Breast epithelium (tissue), 4 donors: ENCODE measurements at regions not wholly inside any gene's neighbourhood (a gene's known extent, or its start where the extent isn't known, plus 50 kb on each side); places are given as distances from the start of the nearest gene placed in this dataset.

Experiments
- DNase-seq, 2 donors: peaks; one replicate each; pipeline ENCODE4 v3.0.0-alpha.2; 2019; ENCODE audit warnings: low spot score in 2 of 2
- H3K27ac ChIP-seq, 2 donors: fragments of 200-600 bp; sonication (generic) in 1 of 2; one replicate each; pipeline ENCODE4 v1.5.1; 2016 to 2019; ENCODE audit warnings: mild to moderate bottlenecking in 1 of 2
- H3K27me3 ChIP-seq, 2 donors: fragments of 200-600 bp; sonication (generic) in 1 of 2; one replicate each; pipeline versions ENCODE4 v1.5.1 to v1.6.0; 2017 to 2019; ENCODE audit warnings: control low read depth in 1 of 2, mild to moderate bottlenecking in 1 of 2
- H3K36me3 ChIP-seq: fragments of 200-600 bp; one replicate; pipeline ENCODE4 v1.5.1; 2019
- H3K4me1 ChIP-seq, 2 donors: fragments of 200-600 bp; sonication (generic); one replicate each; pipeline ENCODE4 v1.5.1; 2016 to 2019; ENCODE audit warnings: control low read depth in 1 of 2
- H3K4me3 ChIP-seq, 3 donors: fragments of 200-600 bp; sonication (generic); 1 replicate in 2 of 3; 2 replicates in 1 of 3; pipeline ENCODE4 v1.5.1; 2016 to 2019; ENCODE audit warnings: mild to moderate bottlenecking in 3 of 3, moderate library complexity in 2 of 3
- H3K9me3 ChIP-seq, 2 donors: fragments of 200-600 bp; sonication (generic) in 1 of 2; one replicate each; pipeline ENCODE4 v1.5.1; 2016 to 2019; ENCODE audit warnings: control low read depth in 1 of 2
- POLR2A ChIP-seq: fragments of 450-650 bp; IDR thresholded peaks from one replicate; pipeline ENCODE4 v1.6.1; 2016; ENCODE audit warnings: antibody characterized with exemption, mild to moderate bottlenecking, moderate library complexity
- POLR2AphosphoS5 ChIP-seq, 3 donors: sonication (generic); formaldehyde crosslinking; IDR thresholded peaks; one replicate each; pipeline ENCODE4 v1.6.1; 2017; ENCODE audit warnings: antibody characterized with exemption in 3 of 3
- intact Hi-C: fragments of 100-400 bp; cut with DNase I; formaldehyde crosslinking; loops from one replicate; pipeline ENCODE4 v1.15.1; 2023; ENCODE audit warnings: low total_unique reads
- TF ChIP-seq, protein P1 (sequence below), 3 donors: fragments of 450-650 bp; IDR thresholded peaks; one replicate each; pipeline ENCODE4 v1.5.1; 2016 to 2017; ENCODE audit warnings: antibody characterized with exemption in 3 of 3, mild to moderate bottlenecking in 3 of 3, moderate library complexity in 3 of 3

GRCh38 chr1:4220362-4220761 lies 320.3 kb upstream of the C1orf174 start:
- no peak for DNase-seq

GRCh38 chr1:4221107-4221506 lies 321.0 kb upstream of the C1orf174 start:
- peaks cover 0 to 6% of the 10 kb centered on the region in 2 donors for H3K9me3 ChIP-seq
- TF ChIP-seq POLR2A (no peak), POLR2AphosphoS5 (IDR thresholded peaks at IDR 0.05) (no peak)
- TF ChIP-seq, protein P1, sequence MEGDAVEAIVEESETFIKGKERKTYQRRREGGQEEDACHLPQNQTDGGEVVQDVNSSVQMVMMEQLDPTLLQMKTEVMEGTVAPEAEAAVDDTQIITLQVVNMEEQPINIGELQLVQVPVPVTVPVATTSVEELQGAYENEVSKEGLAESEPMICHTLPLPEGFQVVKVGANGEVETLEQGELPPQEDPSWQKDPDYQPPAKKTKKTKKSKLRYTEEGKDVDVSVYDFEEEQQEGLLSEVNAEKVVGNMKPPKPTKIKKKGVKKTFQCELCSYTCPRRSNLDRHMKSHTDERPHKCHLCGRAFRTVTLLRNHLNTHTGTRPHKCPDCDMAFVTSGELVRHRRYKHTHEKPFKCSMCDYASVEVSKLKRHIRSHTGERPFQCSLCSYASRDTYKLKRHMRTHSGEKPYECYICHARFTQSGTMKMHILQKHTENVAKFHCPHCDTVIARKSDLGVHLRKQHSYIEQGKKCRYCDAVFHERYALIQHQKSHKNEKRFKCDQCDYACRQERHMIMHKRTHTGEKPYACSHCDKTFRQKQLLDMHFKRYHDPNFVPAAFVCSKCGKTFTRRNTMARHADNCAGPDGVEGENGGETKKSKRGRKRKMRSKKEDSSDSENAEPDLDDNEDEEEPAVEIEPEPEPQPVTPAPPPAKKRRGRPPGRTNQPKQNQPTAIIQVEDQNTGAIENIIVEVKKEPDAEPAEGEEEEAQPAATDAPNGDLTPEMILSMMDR (IDR thresholded peaks at IDR 0.05), result no peak
- H3K27me3 ChIP-seq, result peaks cover 0 to 10% of the 10 kb centered on the region in 2 donors
- no peaks in the 10 kb centered on the region for H3K36me3 ChIP-seq
- intact Hi-C loops, result no loop called here
- H3K4me1 ChIP-seq, result no peaks in the 10 kb centered on the region
- no peak overlapping the region for H3K4me3 ChIP-seq
- no peak overlapping the region for H3K27ac ChIP-seq
- no peak for DNase-seq

More at GRCh38 chr1:4220362-4220761, 320.3 kb upstream of the C1orf174 start:
- peaks cover 0 to 10% of the 10 kb centered on the region in 2 donors for H3K27me3 ChIP-seq
- no peaks in the 10 kb centered on the region for H3K36me3 ChIP-seq
- no peaks in the 10 kb centered on the region for H3K4me1 ChIP-seq
- intact Hi-C loops, result no loop called here
- no peak overlapping the region for H3K27ac ChIP-seq
- H3K4me3 ChIP-seq, result no peak overlapping the region
- TF ChIP-seq POLR2A (no peak), POLR2AphosphoS5 (IDR thresholded peaks at IDR 0.05) (no peak)
- TF ChIP-seq, protein P1 (IDR thresholded peaks at IDR 0.05), result no peak
- H3K9me3 ChIP-seq, result peaks cover 0 to 6% of the 10 kb centered on the region in 2 donors

- TF ChIP-seq, protein P1 (IDR thresholded peaks at IDR 0.05), result no peak
- TF ChIP-seq POLR2AphosphoS5 (IDR thresholded peaks at IDR 0.05) (no peak), POLR2A (no peak)
- Histone ChIP-seq H3K36me3 (no peaks in the 10 kb centered on the region), H3K4me1 (no peaks in the 10 kb centered on the region), H3K4me3 (no peak overlapping the region), H3K9me3 (no peaks in the 10 kb centered on the region), H3K27ac (no peak overlapping the region), H3K27me3 (no peaks in the 10 kb centered on the region)
- no peak for DNase-seq
- intact Hi-C loops, result no loop called here
These were observed 324.8 kb upstream of the C1orf174 start for GRCh38 chr1:4224684-4225467.

DNA sequence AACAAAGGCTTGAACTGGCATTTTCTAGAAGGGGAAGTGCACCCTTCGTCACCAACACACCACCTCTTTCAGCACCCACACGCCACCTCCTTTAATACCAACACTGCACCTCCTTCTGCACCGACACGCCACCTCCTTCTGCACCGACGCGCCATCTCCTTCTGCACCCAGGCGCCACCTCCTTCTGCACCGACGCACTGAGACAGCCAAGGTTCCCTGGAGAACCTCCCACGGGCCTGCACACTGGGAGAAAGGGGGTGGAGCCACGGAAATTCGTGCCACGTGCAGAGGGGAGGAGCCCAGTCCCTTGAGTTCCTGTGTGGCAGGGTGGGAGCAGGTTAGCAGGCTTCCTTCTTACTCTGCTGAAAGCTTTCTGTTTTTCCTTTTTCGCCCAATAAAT lies 327.9 kb upstream of the C1orf174 start:
- intact Hi-C loops, result no loop called here
- no peak overlapping the region for H3K4me3 ChIP-seq
- DNase-seq, result no peak
- no peaks in the 10 kb centered on the region for H3K27me3 ChIP-seq
- no peak overlapping the region for H3K27ac ChIP-seq
- H3K4me1 ChIP-seq, result no peaks in the 10 kb centered on the region
- no peaks in the 10 kb centered on the region for H3K9me3 ChIP-seq
- TF ChIP-seq POLR2AphosphoS5 (IDR thresholded peaks at IDR 0.05), result no peak
- TF ChIP-seq, protein P1 (IDR thresholded peaks at IDR 0.05), result no peak
- TF ChIP-seq POLR2A, result no peak
- H3K36me3 ChIP-seq, result no peaks in the 10 kb centered on the region

GRCh38 chr1:4253935-4254334 lies 353.9 kb upstream of the C1orf174 start:
- peaks cover 7 to 21% of the 10 kb centered on the region in 2 donors for H3K9me3 ChIP-seq
- no peak overlapping the region for H3K4me3 ChIP-seq
- H3K4me1 ChIP-seq, result no peaks in the 10 kb centered on the region
- no peak for DNase-seq
- no peaks in the 10 kb centered on the region for H3K27me3 ChIP-seq
- TF ChIP-seq, protein P1 (IDR thresholded peaks at IDR 0.05), result no peak
- TF ChIP-seq POLR2A, result no peak
- TF ChIP-seq POLR2AphosphoS5 (IDR thresholded peaks at IDR 0.05), result no peak
- intact Hi-C loops, result no loop called here
- no peak overlapping the region for H3K27ac ChIP-seq
- no peaks in the 10 kb centered on the region for H3K36me3 ChIP-seq
